ENCODE measurements at regions not wholly inside any gene's neighbourhood (a gene's known extent, or its start where the extent isn't known, plus 50 kb on each side); places are given as distances from the start of the nearest gene placed in this dataset.
"Not testable (repeated sequence)": the region's sequence is repeated elsewhere in the genome, so short reads cannot be mapped to it uniquely, and the experiment has no call there.

DNA sequence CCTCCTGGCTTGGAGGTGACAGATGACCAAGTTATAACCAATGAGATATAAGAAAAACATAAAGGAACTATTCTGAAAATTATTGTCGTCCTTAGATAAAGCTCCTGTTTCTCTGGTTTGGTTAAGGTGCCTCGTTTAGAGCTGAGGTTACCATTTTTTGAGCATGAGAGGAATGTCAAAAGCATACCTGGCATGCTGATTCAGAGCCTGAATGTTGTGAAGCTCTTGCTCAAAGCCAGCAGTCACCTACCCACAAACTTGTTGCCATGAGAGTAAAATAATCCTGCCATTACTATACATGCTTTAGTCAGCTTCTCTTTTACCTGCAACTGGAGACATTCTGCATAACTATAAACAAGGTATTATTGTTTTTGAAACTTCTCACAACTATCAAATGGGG is 1116.2 kb downstream of the DIAPH3 start:
- DNase-seq (no peak), ATAC-seq (ENCODE audit: low FRiP score in 2 of 2) (no peak)
- H3K4me3 ChIP-seq, result no peak overlapping the region
- TF ChIP-seq EP300 (IDR thresholded peaks at IDR 0.05), result no peak
- TF ChIP-seq, protein P1, sequence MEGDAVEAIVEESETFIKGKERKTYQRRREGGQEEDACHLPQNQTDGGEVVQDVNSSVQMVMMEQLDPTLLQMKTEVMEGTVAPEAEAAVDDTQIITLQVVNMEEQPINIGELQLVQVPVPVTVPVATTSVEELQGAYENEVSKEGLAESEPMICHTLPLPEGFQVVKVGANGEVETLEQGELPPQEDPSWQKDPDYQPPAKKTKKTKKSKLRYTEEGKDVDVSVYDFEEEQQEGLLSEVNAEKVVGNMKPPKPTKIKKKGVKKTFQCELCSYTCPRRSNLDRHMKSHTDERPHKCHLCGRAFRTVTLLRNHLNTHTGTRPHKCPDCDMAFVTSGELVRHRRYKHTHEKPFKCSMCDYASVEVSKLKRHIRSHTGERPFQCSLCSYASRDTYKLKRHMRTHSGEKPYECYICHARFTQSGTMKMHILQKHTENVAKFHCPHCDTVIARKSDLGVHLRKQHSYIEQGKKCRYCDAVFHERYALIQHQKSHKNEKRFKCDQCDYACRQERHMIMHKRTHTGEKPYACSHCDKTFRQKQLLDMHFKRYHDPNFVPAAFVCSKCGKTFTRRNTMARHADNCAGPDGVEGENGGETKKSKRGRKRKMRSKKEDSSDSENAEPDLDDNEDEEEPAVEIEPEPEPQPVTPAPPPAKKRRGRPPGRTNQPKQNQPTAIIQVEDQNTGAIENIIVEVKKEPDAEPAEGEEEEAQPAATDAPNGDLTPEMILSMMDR (IDR thresholded peaks at IDR 0.05), result no peak
- no peak for TF ChIP-seq POLR2A (IDR thresholded peaks at IDR 0.05)
- no peak for TF ChIP-seq POLR2AphosphoS5 (IDR thresholded peaks at IDR 0.05)
- H3K9me3 ChIP-seq, result no peaks in the 10 kb centered on the region
- H3K4me1 ChIP-seq, result no peaks in the 10 kb centered on the region
- no peaks in the 10 kb centered on the region for H3K27me3 ChIP-seq
- WGBS, 2 donors, result 61 to 63% methylated on average over 2 of the region's 2 CpGs
- no peak overlapping the region for H3K27ac ChIP-seq
- no peaks in the 10 kb centered on the region for H3K36me3 ChIP-seq

DNA sequence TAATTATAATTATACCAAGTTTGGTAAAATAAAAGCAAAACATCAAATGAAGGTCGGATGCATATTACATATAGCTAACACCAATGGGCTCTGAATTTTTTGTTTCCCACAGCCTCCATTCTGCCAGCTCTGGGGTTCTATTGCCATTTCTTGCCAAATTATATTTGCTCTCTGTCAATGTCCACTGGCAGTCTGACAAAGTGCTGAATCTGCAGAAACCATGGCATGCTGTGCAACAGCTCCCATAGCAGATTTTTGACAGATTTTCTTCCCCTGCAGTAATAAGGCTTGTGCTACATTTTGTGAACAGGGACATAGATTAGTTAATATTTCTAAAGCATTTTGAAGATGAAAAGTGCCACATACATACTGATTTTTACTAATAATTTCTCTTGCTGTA is 1102.1 kb downstream of the DIAPH3 start:
- ATAC-seq (ENCODE audit: low FRiP score in 2 of 2) (no peak), DNase-seq (no peak)
- H3K4me1 ChIP-seq, result no peaks in the 10 kb centered on the region
- H3K4me3 ChIP-seq, result no peak overlapping the region
- H3K27me3 ChIP-seq, result no peaks in the 10 kb centered on the region
- H3K27ac ChIP-seq, result no peak overlapping the region
- TF ChIP-seq, protein P1 (IDR thresholded peaks at IDR 0.05), result no peak
- TF ChIP-seq POLR2A (IDR thresholded peaks at IDR 0.05) (no peak), POLR2AphosphoS5 (IDR thresholded peaks at IDR 0.05) (no peak), EP300 (IDR thresholded peaks at IDR 0.05) (no peak)
- H3K36me3 ChIP-seq, result no peaks in the 10 kb centered on the region
- WGBS, 2 donors, result 83 to 88% methylated on average over 1 of the region's 1 CpG
- no peaks in the 10 kb centered on the region for H3K9me3 ChIP-seq

- H3K36me3 ChIP-seq, result no peaks in the 10 kb centered on the region
- TF ChIP-seq POLR2A (IDR thresholded peaks at IDR 0.05) (no peak), EP300 (IDR thresholded peaks at IDR 0.05) (no peak), POLR2AphosphoS5 (IDR thresholded peaks at IDR 0.05) (no peak)
- TF ChIP-seq, protein P1 (IDR thresholded peaks at IDR 0.05), result no peak
- no peaks in the 10 kb centered on the region for H3K4me1 ChIP-seq
- WGBS, 2 donors, result 88 to 96% methylated on average over 1 of the region's 1 CpG
- no peaks in the 10 kb centered on the region for H3K9me3 ChIP-seq
- no peaks in the 10 kb centered on the region for H3K27me3 ChIP-seq
- no peak for DNase-seq
- H3K4me3 ChIP-seq, result no peak overlapping the region
- no peak for ATAC-seq (ENCODE audit: low FRiP score in 2 of 2)
- H3K27ac ChIP-seq, result no peak overlapping the region
Measured at GRCh38 chr13:59064042-59064441, 1099.7 kb downstream of the DIAPH3 start.

GRCh38 chr13:59076386-59076785 is 1087.3 kb downstream of the DIAPH3 start:
- not testable (repeated sequence) for DNase-seq; H3K27ac ChIP-seq; H3K27me3 ChIP-seq; ATAC-seq (ENCODE audit: low FRiP score in 2 of 2); H3K4me1 ChIP-seq; H3K4me3 ChIP-seq; H3K36me3 ChIP-seq
- peaks cover 0 to 24% (median 7%) of the 10 kb centered on the region in 4 donors for H3K9me3 ChIP-seq

- no peaks in the 10 kb centered on the region for H3K4me1 ChIP-seq
- no peak for ATAC-seq (ENCODE audit: low FRiP score in 2 of 2)
- H3K36me3 ChIP-seq, result no peaks in the 10 kb centered on the region
- no peaks in the 10 kb centered on the region for H3K27me3 ChIP-seq
- H3K9me3 ChIP-seq, result no peaks in the 10 kb centered on the region
- no peak for TF ChIP-seq POLR2AphosphoS5 (IDR thresholded peaks at IDR 0.05)
- TF ChIP-seq, protein P1 (IDR thresholded peaks at IDR 0.05), result no peak
- TF ChIP-seq POLR2A (IDR thresholded peaks at IDR 0.05), result no peak
- no peak for TF ChIP-seq EP300 (IDR thresholded peaks at IDR 0.05)
- no peak for DNase-seq
- no peak overlapping the region for H3K27ac ChIP-seq
- WGBS, 2 donors, result 81 to 88% methylated on average over 2 of the region's 2 CpGs
- no peak overlapping the region for H3K4me3 ChIP-seq
Measured at GRCh38 chr13:59086147-59086546, 1077.6 kb downstream of the DIAPH3 start.

Measured in upper lobe of left lung (tissue), 6 donors.